NCI-H1092 treated with DMSO at 0.1 percent for 48 hours (cell line): ENCODE measurements at regions not wholly inside any gene's neighbourhood (a gene's known extent, or its start where the extent isn't known, plus 50 kb on each side); places are given as distances from the start of the nearest gene placed in this dataset.

ENCODE experiments used
- DNase-seq: peaks from one replicate; lab custom pipeline; 2025; lab: John Stamatoyannopoulos, UW

DNA sequence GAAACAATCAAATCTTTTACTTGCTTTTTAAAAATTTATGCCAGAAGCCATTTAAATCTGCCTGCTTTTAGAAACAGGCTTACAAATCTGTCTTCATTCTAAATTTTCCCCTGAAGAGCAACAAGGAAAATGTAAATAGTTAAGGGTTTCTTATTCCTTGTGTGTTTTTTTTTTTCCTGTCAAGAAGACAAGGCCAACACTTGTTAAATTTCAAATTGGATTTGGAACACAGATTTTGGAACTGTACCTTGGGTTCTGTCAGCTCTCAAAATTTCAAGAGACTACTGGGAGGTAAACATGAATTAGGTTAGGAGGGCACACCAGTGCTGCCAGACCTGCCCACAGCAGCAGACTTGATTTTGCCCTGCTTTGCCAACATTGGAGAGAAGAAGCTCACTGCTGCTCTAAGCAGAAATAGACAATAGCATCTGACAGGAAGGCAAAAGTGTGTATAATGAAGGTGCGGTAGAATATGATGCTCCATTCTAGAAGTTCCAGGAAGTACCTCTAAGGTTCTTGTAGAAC, 121.7 kb downstream of the NHLRC3 start:
- peak; percentile 11 for DNase-seq

DNA sequence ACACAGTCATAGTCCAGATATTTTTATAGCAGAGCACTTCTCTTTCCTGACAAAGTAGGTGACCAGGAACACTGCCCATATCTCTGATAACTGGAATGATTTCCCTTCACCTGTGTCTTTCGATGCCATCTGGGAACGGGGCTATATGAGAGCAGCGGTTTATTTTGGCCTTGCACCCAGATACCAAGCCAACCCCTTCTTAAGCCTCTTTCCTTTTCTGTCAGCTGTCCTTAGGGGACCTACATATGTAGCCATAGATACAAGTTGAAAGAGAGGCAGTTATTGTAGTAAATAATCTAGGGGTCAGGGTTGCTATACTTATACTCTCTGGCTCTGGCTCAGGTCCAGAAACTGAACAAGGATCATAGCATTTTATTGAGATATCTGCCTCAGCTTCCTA, 128.8 kb downstream of the NHLRC3 start:
- DNase-seq: no peak

DNA sequence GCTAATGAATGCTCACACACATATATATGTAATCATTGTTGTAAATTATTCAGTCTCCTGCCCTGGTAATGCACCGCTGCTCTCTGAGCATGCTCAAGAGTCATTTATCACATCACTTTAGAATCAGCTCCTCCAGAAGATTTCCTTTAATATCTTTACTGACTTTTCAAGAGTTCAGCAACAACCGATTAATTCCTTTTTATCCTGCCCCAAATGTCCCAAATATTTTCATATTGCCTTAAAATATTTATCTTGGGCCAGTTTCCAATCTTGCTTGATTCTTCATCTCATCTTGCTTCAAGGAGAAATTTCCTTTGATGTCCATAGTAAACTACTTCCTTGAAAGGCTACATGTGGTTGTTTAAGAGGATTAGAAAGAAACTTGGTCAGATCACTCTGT, 132.5 kb downstream of the NHLRC3 start:
- no peak for DNase-seq

DNA sequence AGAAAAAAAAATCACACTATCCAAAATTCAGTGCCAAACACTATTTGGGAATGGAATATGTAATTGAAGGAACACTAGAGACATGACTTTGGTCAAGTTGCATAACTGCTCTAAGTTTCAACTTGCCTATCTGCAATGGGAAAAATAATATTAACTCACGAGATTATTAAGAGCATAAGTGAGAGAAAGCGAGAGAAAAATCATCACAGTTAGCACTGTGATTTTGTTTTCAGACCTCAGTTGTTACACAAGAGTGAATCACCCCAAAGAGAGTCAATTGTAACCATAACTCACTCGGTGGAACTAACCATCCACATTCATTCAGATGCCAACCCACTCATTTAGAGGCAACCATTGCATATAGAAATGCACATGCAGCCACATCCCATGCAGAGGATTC, 147.1 kb downstream of the NHLRC3 start:
- DNase-seq: no peak

DNA sequence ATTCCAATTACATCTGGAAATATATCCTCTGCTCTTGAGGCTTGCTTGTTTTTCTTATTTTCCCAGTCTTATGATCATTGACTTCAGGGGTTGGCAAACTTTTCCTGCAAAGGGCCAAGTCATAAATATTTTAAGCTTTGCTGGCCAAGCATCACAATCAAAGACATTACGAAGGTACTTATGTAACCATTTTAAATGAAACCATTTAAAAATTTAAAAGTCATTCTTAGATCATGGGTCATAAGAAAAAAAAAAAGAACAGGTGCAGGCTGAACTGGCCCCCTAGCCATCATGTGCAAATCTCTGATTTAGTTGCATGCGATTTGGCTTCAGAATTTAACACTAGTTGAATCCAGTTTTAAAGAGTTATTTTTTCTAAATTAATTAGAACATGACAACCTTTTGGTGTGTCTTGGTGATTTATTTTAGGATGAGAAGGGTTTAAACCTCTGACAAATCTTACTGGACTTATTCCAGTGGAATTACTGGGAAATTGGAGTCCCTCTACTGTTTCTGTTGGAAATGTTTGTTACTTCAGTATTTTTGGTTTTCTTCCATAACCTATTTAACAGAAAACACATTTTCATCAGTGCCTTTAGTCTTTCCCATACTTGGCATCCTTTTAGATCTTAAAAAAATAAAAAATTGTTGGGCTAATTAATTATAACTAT, 148.1 kb downstream of the NHLRC3 start:
- no peak for DNase-seq

DNA sequence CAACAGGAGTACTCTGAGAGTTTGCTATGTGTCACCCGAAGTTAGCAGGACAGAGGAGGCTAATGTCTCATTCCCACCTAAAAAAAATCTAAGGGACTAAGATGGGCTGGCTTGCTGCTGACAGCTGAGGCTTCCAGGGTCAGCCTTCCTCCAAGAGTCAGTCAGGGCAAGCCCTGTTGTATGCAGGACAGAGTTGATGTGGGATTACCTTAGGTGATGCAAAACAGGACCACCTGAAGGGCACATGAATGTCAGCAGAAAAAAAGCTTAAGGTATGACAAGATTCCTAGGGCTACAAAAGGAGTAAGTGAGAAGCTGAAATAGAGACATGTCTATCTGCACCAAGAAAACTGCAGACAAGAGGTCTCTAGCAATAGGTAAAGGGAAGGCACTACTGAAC, 151.5 kb downstream of the NHLRC3 start:
- DNase-seq: no peak

DNA sequence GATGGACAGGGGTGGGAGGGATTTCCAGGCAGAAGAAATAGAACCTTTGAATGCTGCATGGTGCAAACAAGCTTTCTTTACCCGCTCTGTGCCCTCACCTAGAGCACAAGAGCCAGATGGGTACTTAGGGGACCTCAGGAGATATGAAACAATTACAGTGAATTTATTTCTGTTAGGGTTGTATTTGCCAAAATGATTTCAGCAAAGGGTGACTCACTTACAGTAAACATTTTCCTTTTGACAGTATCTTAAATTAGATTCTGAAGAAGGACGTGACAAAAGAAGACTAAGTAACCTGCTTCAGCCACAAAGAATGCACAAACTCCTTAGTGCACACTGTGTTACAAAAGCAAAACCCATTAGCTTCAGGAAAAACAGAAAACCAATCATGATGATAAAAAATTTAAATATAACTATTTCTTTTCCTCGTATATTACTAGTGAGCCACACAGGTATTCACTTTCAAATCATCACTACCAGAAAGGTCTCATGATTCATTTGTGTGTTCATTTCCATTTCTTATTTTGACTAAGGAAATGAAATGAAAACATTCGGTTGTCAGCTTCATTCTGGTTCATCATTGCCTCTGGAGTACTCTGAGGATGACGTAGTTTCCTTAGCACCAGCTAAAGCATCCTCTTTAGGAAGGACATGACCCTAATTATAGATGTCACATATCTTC, 158.8 kb downstream of the NHLRC3 start:
- no peak for DNase-seq

DNA sequence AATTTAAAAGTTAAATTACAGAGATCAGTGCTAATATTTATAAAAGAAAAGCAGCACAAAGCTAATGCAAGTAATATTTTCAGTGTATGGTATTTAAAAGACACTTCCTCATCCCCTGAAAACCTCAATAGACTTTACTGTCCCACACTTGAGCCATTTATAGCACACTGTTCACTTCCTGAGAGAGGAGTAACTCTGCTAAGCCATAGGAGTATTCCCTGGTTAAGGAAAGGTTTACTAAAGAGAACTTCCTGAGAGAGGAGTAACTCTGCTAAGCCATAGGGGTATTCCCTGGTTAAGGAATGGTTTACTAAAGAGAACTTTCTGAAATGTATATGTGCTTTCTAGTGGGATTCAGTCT, 159.4 kb downstream of the NHLRC3 start:
- no peak for DNase-seq

DNA sequence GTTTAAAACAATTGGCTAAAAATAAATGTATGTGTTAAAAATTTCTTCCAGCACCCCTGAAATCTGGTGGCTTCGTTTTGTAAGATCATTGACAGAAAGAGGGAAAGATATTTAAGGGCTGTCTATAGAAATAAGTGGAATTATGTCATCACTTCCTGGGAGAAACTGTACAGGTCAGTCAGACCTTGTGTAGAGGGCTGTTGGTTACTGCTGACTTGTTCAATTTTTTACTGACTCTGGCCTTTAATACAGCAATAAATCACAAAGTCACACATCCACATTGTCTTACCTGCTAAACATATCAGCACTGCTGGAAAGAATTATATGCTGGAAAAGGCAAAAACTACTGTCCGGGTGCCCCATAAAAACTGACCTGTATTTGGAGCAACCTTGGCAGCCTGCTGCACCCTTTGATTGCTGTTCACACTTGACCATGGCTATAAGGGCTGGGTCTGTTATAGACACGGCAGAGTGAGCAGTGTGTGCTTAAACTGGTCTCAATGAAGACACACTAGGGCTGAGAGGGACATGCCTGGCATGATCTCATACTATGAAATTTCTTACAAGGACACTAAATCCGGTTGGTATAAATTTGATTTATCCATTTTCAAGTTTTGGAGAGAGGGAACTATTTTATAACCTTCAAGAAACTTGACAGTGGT, 162.1 kb downstream of the NHLRC3 start:
- DNase-seq: no peak

DNA sequence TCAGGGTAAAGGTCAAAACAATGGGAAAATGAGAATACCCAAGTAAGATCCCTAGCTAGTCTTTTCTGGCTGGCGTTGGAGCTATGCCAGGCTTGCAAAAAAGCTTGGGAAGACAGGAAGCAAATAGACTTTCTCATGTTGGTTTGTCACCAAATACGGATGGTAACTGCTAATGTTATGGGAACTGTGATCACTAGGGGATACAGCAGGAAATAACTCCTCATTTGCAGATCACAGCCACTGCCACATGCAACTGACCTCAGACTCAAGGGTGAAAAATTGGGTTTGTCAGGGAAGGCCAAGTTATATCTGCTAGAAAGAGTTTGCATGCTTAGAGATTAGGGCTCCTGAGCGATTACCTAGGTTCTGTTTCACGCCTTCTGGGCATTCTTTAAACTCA, 162.9 kb downstream of the NHLRC3 start:
- no peak for DNase-seq

DNA sequence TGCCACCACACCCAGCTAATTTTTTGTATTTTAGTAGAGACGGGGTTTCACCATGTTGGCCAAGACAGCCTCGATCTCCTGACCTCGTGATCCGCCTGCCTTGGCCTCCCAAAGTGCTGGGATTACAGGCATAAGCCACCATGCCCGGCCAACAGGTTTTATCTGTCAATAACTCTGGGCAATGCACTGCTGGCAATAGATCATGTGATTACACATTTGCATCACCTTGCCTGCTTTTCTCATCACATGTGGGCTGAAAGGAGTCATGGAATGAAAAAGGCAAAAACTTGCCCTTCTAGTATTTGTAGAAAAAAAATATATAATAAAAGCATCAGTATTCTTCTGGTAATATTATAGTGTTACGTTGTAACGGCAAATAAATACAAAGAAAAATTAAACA, 164.5 kb downstream of the NHLRC3 start:
- no peak for DNase-seq

DNA sequence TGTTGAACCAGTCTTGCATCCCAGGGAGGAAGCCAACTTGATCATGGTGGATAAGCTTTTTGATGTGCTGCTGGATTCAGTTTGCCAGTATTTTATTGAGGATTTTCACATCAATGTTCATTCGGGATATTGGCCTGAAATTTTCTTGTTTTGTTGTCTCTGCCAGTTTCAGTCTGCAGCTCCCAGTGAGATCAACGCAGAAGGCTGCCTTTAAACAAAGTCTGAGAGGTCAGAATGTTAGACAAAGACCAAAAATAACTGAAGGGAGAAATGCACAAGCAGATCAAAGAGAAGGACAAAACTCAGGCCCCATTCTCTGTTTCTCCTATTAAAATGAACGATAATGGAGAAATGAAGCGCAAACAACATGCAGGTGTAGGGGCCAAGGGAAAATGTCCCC, 170.4 kb downstream of the NHLRC3 start:
- no peak for DNase-seq

DNA sequence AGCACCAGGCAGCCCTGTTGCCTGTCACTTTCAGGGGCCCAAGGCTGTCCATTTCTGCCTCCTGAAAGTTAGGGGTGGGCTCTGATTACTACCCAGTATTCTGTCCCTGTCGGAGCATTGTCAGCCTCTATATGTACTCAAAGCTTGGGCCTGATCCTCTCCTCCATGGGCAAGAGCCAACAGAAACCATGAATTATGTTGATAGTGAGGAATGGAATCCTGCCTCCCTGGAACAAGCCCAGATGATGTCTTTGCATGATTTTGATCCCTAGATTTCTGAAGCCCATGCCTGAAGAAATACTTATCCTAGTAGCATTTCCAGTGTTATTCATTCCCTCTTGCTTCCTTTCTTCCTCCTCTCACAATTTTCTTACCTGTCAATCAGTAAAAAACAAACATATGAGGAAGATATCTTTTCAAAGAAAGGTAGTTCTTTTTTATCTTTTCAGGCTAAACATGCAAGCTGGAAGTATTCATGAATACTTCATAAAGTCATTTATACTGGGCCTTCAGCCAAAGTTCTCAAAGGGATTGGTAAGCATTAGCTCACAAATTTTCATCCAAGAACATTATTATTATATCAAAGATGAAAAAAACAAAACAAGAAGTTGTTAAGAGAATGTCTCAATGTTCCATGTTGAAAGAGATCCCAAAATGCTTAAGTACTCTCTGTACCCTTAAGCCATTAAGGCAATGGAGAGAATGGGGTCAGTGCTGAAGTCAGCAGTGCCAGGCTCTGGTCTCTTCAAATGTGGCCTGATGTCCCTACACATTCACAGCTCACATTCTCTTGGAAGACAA, 171.7 kb downstream of the NHLRC3 start:
- no peak for DNase-seq

DNA sequence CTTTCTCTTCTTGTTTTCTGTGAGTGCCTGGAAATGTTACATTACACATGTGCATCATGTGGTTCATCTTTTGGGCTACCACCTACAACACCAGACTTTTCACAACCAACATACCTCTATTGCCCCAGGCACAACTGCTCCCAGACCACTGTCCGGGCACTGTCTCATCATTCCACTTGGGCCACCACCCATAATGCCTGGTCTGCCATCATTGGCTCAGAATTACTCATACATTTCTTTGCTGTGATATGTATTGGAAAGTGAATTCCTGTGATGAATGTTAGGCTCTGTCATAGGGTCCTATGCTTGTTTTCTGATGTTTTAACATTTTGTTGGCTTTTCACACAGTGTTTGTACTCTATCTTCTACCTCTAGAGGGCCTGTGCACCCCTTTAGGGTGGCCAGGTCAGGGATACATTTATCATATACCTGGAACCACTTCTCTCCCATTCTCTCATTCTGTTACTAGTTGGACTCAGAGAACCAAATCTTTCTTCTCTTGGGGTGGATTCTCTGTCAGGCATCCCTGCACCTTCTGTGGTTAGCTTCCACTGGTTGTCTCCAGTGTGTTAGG, 172.8 kb downstream of the NHLRC3 start:
- no peak for DNase-seq

DNA sequence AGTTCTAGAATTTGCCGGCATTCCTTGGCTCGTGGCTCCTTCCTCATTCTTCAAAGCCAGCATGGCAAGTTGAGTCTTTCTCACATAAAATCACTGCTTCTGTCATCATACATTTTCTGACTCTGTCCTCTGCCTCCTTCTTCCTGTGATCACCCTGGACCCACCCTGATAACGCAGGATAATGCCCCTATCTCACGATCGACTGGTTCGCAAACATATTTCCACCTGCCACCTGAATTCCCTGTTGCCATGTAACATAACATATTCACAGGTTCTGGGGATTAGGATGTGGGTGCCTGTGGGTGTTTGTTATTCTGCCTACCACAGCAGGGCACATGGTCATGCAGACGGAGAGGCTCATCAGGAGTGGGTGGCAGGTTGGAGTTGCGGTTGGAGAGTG, 177.7 kb downstream of the NHLRC3 start:
- no peak for DNase-seq

DNA sequence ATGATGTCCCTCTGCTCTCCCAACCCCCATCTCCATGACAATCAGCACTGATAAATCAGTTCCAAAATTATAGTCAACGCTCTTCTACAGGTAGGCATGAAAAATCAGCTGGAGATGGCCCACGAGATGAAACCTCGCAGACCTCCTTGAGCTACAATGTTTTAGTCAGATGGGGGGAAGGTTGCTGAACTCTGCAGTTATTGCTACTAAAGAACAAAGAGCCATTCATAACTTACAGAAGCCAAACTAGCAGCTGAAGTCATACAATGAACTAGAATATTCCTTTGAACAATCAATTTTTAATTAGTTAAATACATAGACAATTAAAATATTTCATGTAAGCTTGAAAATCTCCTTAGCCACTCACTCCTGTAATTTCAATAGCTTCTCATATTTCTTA, 179.2 kb downstream of the NHLRC3 start:
- DNase-seq: no peak

DNA sequence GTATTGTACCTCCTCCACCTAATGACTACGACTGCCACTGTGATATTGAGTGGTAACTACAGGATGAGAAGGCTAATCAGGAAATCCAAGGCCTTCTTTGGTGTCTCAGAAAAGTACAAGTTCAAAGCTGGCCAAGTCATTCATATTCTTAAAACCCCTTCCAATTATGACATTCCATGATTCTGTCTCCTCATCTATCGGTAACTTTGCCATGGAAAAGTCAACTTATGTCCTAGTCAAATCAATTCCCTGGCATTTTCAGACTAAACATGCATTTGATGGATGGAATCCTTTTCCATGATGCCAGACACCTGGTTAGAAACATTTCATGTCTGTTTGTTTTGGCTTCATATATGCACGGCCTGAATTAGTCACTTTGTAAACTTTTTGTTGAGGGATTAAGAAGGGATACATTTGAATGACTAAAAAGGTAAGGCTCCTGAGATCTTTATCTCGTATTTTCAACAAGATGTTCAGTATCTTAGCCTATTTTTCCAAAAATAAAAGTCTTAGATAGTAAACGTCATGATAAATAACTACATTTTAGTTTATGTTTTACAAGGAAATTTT, 186.5 kb downstream of the NHLRC3 start:
- no peak for DNase-seq

DNA sequence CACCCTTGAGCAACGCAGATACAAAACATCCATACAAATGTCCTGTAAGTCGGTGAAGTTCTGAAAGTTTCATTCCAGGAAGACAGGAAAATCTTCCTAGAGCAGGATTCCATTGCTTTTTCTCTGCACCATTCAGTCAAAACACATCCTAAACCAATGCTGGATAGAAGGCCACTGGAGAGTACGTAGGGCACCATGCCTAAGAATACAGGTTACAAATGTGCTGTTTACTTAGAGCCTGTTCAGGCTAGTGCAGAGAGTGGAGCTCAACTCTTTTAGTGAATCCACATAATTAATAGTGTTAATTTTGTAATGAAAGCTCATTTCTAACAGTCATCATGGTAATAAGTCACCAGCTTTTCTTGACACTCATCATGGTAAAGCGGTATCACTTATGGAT, 187.6 kb downstream of the NHLRC3 start:
- no peak for DNase-seq

DNA sequence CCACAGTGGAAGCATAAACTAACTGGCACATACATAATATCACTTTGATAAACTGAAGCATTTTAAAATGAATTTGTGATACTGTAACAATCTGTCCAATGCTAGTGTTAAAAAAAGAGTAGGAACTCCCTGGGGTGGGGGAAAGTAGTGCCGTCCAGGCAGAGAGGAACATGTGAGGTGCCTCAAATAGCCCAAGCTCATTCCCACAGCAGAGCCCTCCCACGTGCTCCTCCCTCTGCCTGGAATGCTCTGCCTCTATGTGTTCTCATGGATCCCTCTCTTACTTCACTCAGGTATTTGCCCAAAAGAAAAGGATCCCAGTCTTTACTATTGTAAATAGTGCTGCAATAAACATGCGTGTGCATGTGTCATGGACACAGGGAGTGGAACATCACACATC, 188.1 kb downstream of the NHLRC3 start:
- no peak for DNase-seq

DNA sequence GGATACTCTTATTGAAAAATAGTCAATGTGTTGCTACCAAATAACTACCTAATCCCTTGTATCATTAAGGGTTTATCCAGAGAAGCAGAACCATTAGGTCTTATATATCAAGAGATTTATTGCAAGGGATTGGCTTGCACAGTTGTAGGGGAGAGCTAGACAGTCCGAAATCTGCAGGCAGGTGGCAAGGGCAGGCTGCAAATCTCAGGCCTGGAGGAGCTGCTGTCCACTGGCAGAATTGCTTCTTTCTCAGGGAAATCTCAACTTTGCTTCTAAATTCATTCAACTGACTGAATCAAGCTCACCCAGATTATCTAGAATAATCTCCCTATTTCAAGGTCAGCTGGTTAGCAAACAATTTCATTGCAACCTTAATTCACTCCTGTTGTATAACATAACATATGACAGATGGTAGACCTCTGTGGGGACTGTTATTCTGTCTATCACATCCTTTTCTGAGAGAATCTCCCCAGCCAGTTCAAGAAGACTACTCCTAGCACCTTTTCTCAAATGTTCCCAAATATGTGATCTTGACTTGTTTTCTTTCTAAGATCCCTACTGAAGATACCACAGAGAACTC, 194.2 kb downstream of the NHLRC3 start:
- DNase-seq: no peak

DNA sequence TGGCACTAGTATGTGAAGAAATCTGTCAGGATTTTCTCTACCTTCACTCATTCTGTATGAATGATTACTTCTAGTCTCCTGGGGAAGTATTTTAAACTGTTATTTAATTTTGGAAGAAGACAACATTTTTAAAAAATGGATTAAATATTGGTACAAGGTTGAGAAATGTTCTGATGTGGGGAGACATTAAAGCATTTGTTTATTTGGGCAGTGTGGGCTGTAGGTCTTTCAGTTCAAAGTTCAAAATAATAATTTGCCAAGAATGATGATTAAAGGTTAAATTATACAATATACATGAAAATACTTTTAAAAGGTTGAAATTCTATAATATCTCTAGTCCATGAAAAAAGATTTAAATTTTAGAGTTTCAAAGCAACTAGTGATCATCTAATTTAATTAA, 194.7 kb downstream of the NHLRC3 start:
- no peak for DNase-seq

DNA sequence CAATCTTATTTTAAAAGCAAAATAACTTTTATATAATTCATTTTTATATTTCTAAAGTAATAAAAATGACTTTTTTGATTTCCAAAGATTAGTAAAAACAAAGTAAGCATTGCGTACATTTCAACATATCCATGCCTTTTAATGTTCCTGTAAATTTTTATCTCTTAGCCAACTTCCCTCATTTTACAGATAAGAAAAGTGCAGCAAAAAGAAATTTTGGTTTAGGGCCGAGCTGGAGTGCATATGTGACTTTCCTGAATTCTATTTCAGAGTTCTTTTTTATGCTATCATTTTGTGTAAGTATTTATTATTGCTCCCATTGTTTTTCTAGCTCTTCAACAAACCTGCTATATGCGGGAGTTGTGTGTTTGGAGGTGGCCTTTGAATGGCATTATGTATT, 195.3 kb downstream of the NHLRC3 start:
- DNase-seq: no peak
